ENCODE measurements at regions not wholly inside any gene's neighbourhood (a gene's known extent, or its start where the extent isn't known, plus 50 kb on each side); places are given as distances from the start of the nearest gene placed in this dataset.

DNA sequence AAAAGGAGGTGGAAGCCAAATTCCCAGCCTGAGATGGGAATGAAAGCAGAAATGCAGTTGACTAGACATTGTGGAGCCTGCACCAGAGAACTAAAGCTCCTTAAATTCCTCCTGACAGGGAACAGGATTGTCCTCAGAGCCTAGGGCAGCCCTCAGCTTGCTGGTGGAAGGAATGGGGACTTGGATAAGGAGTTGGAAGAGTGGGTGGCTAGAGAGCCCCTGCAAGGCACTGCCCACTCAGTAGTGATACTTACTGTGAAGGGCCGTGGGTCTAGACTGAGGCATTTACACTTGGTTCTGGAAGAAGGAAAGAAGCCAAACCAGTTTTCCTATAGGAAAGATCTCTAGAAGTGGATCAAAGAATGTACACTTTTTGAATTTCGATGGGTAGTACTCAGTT, 117.6 kb downstream of the PLCE1 start:
- TF ChIP-seq CTCF (IDR thresholded peaks at IDR 0.05; ENCODE audit: control extremely low read depth in 1 of 3, insufficient read depth in 1 of 3, low read depth in 1 of 3, low read length in 3 of 3): no peak
- no peak for TF ChIP-seq NRF1 (IDR thresholded peaks at IDR 0.05; ENCODE audit: low read depth, low read length)
- TF ChIP-seq BCL11A (IDR thresholded peaks at IDR 0.05; ENCODE audit: low read depth in 2 of 2, low read length in 2 of 2): no peak
- TF ChIP-seq POLR2A (IDR thresholded peaks at IDR 0.05; ENCODE audit: control extremely low read depth in 1 of 2, low read depth in 2 of 2, low read length in 2 of 2): no peak
- TF ChIP-seq YY1 (IDR thresholded peaks at IDR 0.05; ENCODE audit: low read depth, low read length): no peak
- TF ChIP-seq EP300 (IDR thresholded peaks at IDR 0.05; ENCODE audit: borderline replicate concordance in 1 of 2, low read depth in 2 of 2, low read length in 2 of 2): no peak
- TF ChIP-seq RAD21 (IDR thresholded peaks at IDR 0.05 in 1 of 2, conservative IDR thresholded peaks at IDR 0.05 in 1 of 2; ENCODE audit: low read depth in 2 of 2, low read length in 2 of 2): no peak

Measured in H1 (cell line).